Activated CD8-positive, alpha-beta T cell treated with anti-CD3 and anti-CD28 coated beads, Interleukin-2, amount 10 ng/mL, durations not matched to agents 7 days and 5 days (primary cell): ENCODE measurements at regions not wholly inside any gene's neighbourhood (a gene's known extent, or its start where the extent isn't known, plus 50 kb on each side); places are given as distances from the start of the nearest gene placed in this dataset.

Experiments used
- ATAC-seq: fragments of 150-1000 bp; cut with Tn5 transposase; one replicate; pipeline ENCODE4 v1.10.0; 2021; ENCODE audit warnings: moderate library complexity
- CTCF ChIA-PET: fragments of 350-600 bp; sonication (Branson Sonifier 250); formaldehyde crosslinking; loops from one replicate; lab custom pipeline; 2021; ENCODE audit warnings: antibody characterized with exemption; lab: Charles Lee
- POLR2A ChIA-PET: fragments of 350-600 bp; sonication (Branson Sonifier 250); formaldehyde crosslinking; loops from one replicate; lab custom pipeline; 2021; ENCODE audit warnings: antibody characterized with exemption; lab: Charles Lee
- DNase-seq: peaks from one replicate; pipeline ENCODE4 v3.0.0-alpha.2; 2020
- H3K27ac Mint-ChIP-seq: one replicate; pipeline ENCODE4 v1.8.0; 2021; ENCODE audit warnings: mild to moderate bottlenecking, mixed read lengths
- H3K27me3 Mint-ChIP-seq: one replicate; pipeline ENCODE4 v1.8.0; 2021; ENCODE audit warnings: low read depth, mixed read lengths
- H3K36me3 Mint-ChIP-seq: one replicate; pipeline ENCODE4 v1.8.0; 2021; ENCODE audit warnings: low read depth, mixed read lengths
- H3K4me1 Mint-ChIP-seq: one replicate; pipeline ENCODE4 v1.8.0; 2021; ENCODE audit warnings: low read depth, mixed read lengths
- H3K4me3 Mint-ChIP-seq: one replicate; pipeline ENCODE4 v1.8.0; 2021; ENCODE audit warnings: mild to moderate bottlenecking, mixed read lengths
- H3K9me3 Mint-ChIP-seq: one replicate; pipeline ENCODE4 v1.8.0; 2022; ENCODE audit warnings: mixed read lengths; ENCODE audit not compliant: insufficient read depth

- DNase-seq: no peak
- ATAC-seq: no peak
- no peaks in the 10 kb centered on the region for H3K36me3 Mint-ChIP-seq
- no peaks in the 10 kb centered on the region for H3K4me1 Mint-ChIP-seq
- no peak overlapping the region for H3K4me3 Mint-ChIP-seq
- ChIA-PET POLR2A (no interaction called here), CTCF (no interaction called here)
- no peaks in the 10 kb centered on the region for H3K9me3 Mint-ChIP-seq
- no peaks in the 10 kb centered on the region for H3K27me3 Mint-ChIP-seq
- no peak overlapping the region for H3K27ac Mint-ChIP-seq
Measured at GRCh38 chr4:181498148-181498547, 745.1 kb upstream of the TENM3 start.

DNA sequence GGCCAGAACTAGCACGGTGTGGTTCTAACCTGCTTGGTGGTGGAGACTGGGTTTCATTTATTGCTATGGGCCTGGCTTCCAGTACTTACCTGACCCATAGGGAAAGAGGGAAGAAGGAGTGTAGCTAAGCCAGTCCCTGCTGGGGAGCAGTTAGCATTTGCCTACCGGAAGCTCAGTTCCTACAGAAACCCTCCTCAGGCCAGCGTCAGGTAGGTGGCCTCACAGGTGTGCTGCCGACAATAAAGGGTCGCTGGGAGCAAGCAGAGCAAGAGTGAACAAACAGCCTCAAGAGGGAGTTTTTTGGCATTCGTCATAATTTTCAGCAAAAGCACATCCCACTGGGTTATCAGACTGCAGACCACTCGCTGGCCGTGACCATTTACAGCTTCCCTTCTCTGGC lies 740.6 kb upstream of the TENM3 start:
- no peak overlapping the region for H3K4me3 Mint-ChIP-seq
- CTCF ChIA-PET: no interaction called here
- no peaks in the 10 kb centered on the region for H3K9me3 Mint-ChIP-seq
- ATAC-seq (no peak), DNase-seq (no peak)
- H3K27me3 Mint-ChIP-seq: no peaks in the 10 kb centered on the region
- H3K4me1 Mint-ChIP-seq: no peaks in the 10 kb centered on the region
- no peaks in the 10 kb centered on the region for H3K36me3 Mint-ChIP-seq
- POLR2A ChIA-PET: interaction anchor here (0.6 kb wide), 1 partner anchor 64 kb away, joined by 5 read pairs; no protein-coding TSS in a partner anchor
- H3K27ac Mint-ChIP-seq: no peak overlapping the region

DNA sequence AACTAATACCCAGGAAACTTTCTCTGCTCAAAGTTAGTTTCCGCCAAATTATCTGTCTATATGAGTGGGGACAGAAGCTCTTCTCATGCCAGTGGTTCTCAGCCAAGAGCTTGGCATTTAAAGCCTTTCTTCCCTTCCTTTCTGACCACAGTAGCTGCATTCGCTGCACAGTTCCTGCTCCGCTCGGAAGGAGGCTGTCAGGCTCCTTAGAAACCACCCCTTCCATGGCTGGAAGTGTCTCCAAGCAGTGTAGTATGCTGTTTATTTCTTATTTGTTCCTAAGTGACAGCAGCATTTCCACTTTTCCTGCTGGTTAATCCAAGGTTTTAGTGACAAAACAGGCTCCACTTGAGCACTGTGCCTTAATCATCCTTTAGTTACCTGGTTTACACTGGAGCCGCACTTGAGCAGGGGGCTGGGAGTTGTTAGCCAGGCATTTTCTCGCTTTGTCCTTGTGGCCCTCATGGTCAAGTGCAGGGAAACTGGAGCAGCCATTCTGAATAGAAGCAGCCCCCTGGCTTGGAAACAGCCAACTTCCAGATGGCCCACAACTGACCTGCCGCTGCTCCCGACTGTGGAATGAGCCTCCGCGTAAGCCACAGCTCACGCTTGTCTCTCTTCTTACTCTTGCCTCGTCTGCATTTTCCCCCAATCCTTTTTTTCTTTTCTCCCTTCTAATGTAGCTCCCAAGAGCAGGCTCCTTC lies 739.4 kb upstream of the TENM3 start:
- Mint-ChIP-seq H3K27ac (no peak overlapping the region), H3K27me3 (no peaks in the 10 kb centered on the region), H3K4me3 (no peak overlapping the region), H3K4me1 (no peaks in the 10 kb centered on the region), H3K36me3 (no peaks in the 10 kb centered on the region), H3K9me3 (no peaks in the 10 kb centered on the region)
- no peak for ATAC-seq
- ChIA-PET CTCF (no interaction called here), POLR2A (no interaction called here)
- no peak for DNase-seq

DNA sequence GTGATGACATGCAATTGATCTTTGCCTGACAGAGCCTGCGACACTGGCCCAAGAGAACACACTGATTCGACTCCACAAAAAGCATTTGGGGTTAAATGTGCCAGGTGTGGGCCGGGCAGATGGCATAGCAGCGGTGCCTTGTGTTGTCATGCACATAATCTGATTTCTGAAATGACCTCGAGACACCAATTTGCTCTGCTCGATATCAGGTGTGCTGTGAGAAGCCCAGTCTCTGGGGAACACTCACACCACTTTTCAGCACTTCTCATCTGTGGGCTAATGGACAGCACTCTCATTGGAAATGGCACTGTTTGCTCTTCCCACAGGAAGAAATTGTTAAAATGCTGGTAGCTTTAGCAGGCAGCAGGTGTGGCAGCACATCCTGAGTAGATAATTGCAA lies 738.3 kb upstream of the TENM3 start:
- CTCF ChIA-PET: no interaction called here
- Mint-ChIP-seq H3K4me3 (no peak overlapping the region), H3K27me3 (no peaks in the 10 kb centered on the region), H3K4me1 (no peaks in the 10 kb centered on the region), H3K9me3 (no peaks in the 10 kb centered on the region), H3K27ac (no peak overlapping the region), H3K36me3 (no peaks in the 10 kb centered on the region)
- no peak for DNase-seq
- POLR2A ChIA-PET: no interaction called here
- ATAC-seq: no peak

DNA sequence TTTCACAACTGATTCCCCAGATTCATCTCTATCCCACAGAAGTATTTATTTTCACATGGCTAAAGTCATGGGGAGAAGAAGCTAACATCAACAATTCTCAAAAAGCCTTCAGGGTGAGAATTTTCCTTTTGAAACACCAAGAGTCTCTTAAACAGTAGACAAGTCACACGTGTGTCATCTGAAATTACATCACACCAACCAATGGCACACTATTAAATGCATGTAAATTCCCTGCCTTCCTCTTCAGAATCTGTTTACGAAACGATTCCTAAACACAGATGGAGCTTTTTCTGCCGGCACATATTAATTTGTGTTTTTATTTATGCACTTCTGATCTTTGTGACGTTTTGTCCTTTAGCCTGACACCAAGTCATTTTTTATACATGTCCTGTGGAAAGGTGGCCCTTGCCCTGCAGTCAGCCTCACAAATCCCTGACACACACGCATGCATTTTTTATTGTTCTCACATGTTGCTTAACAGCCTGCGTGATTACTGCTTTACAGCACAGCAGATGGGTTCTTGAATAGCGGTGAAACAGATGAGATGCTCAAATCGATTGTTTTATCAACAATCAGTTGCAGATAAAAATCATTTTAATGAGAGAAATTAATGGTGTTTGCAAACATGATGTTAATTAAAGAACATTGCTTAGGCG lies 735.9 kb upstream of the TENM3 start:
- Mint-ChIP-seq H3K4me1 (no peaks in the 10 kb centered on the region), H3K27me3 (no peaks in the 10 kb centered on the region), H3K36me3 (no peaks in the 10 kb centered on the region), H3K27ac (no peak overlapping the region), H3K4me3 (no peak overlapping the region), H3K9me3 (no peaks in the 10 kb centered on the region)
- ChIA-PET CTCF (no interaction called here), POLR2A (no interaction called here)
- ATAC-seq (no peak), DNase-seq (no peak)

DNA sequence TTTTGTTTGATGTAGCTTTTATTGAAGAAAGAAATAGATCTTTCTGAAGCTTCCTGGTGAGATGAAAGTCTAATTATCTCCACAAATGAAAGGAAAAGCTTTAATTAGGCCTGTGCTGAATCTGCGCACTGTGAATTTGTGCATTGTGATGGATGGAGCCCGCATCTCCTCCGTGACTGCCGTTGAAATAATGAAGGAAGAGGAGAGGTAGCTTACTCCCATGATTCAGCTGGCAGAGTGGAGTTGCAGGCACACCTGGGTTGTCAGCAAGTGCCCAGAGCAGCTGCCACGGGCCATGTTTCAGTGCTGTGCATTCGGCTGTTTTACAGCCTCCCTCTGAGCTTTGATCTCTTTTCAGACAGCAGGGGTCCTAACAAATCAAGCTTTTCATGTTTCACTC lies 735.3 kb upstream of the TENM3 start:
- H3K27me3 Mint-ChIP-seq: no peaks in the 10 kb centered on the region
- DNase-seq: no peak
- H3K4me3 Mint-ChIP-seq: no peak overlapping the region
- no peak for ATAC-seq
- ChIA-PET POLR2A (no interaction called here), CTCF (no interaction called here)
- H3K4me1 Mint-ChIP-seq: no peaks in the 10 kb centered on the region
- H3K36me3 Mint-ChIP-seq: no peaks in the 10 kb centered on the region
- no peak overlapping the region for H3K27ac Mint-ChIP-seq
- no peaks in the 10 kb centered on the region for H3K9me3 Mint-ChIP-seq

GRCh38 chr4:181508601-181509000 lies 734.6 kb upstream of the TENM3 start:
- H3K4me1 Mint-ChIP-seq: no peaks in the 10 kb centered on the region
- no peaks in the 10 kb centered on the region for H3K27me3 Mint-ChIP-seq
- H3K27ac Mint-ChIP-seq: no peak overlapping the region
- ChIA-PET POLR2A (no interaction called here), CTCF (no interaction called here)
- H3K9me3 Mint-ChIP-seq: no peaks in the 10 kb centered on the region
- no peaks in the 10 kb centered on the region for H3K36me3 Mint-ChIP-seq
- DNase-seq (no peak), ATAC-seq (no peak)
- no peak overlapping the region for H3K4me3 Mint-ChIP-seq

DNA sequence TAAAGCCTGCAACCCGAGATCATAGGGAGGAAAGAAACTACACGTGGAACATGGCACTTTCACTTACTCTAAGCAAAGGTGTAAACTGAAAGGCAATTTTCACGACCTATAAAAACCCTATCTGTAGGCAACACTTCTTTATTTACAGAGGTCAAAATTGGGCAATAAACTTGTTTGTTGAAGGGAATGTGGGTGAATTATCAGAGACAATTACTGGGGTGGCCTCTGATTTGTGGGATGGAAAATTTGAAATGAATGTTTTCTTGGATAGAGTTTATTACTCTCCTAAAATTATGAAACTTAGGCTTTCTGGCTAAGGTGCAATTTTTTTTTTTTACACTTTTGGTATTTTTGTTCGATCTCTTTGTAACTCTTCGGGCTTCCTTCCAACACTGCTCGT lies 734.1 kb upstream of the TENM3 start:
- no peak overlapping the region for H3K4me3 Mint-ChIP-seq
- DNase-seq (no peak), ATAC-seq (no peak)
- H3K4me1 Mint-ChIP-seq: no peaks in the 10 kb centered on the region
- CTCF ChIA-PET: no interaction called here
- no peaks in the 10 kb centered on the region for H3K36me3 Mint-ChIP-seq
- no peaks in the 10 kb centered on the region for H3K27me3 Mint-ChIP-seq
- POLR2A ChIA-PET: no interaction called here
- H3K27ac Mint-ChIP-seq: no peak overlapping the region
- no peaks in the 10 kb centered on the region for H3K9me3 Mint-ChIP-seq

DNA sequence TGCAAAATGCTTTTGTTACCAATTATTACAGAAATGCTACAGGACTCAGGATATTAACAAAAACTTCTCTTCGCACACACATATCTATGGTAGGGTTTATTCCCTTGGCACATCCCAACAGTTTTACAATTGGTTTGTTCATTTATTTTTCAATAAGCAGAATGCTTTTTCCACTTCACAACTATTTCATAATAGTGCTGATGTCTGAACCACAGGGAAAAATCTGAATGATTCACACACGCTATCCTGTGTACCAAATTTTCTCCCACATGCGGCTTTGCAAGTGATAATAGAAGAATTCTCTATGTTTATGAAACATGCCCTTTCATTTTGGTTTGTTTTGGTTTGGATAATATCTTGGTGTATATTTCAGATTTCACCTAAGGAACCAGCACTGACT lies 725.7 kb upstream of the TENM3 start:
- Mint-ChIP-seq H3K36me3 (no peaks in the 10 kb centered on the region), H3K4me1 (no peaks in the 10 kb centered on the region), H3K9me3 (no peaks in the 10 kb centered on the region), H3K4me3 (no peak overlapping the region), H3K27me3 (no peaks in the 10 kb centered on the region), H3K27ac (no peak overlapping the region)
- CTCF ChIA-PET: no interaction called here
- DNase-seq: no peak
- POLR2A ChIA-PET: no interaction called here
- no peak for ATAC-seq

- ATAC-seq (no peak), DNase-seq (no peak)
- no peak overlapping the region for H3K27ac Mint-ChIP-seq
- no peaks in the 10 kb centered on the region for H3K9me3 Mint-ChIP-seq
- H3K4me3 Mint-ChIP-seq: no peak overlapping the region
- H3K4me1 Mint-ChIP-seq: no peaks in the 10 kb centered on the region
- no peaks in the 10 kb centered on the region for H3K36me3 Mint-ChIP-seq
- H3K27me3 Mint-ChIP-seq: no peaks in the 10 kb centered on the region
- ChIA-PET POLR2A (no interaction called here), CTCF (no interaction called here)
Measured at GRCh38 chr4:181520790-181521189, 722.4 kb upstream of the TENM3 start.

- Mint-ChIP-seq H3K27me3 (no peaks in the 10 kb centered on the region), H3K4me3 (no peak overlapping the region), H3K4me1 (no peaks in the 10 kb centered on the region), H3K27ac (no peak overlapping the region), H3K9me3 (no peaks in the 10 kb centered on the region), H3K36me3 (no peaks in the 10 kb centered on the region)
- ChIA-PET CTCF (no interaction called here), POLR2A (no interaction called here)
- ATAC-seq (no peak), DNase-seq (no peak)
Measured at GRCh38 chr4:181523973-181524372, 719.2 kb upstream of the TENM3 start.

DNA sequence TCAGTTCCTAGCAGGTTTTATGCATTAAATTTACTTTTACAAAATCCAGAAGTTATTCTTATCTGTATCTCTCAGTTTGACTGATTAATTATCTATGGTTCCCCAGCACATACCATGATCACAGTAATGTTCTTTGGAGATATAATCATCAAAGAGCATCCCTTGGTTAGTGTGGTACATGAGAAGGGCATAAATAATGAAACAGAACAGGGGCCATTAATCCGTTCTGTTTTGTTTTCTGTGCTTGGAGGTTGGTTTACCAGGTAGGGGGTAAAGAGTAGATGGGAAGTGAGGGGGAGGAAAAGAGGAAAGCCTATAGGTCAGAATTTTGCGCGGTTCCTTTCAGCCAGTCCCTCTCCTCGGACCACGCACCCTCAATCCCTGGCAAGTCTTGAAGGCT lies 718.7 kb upstream of the TENM3 start:
- DNase-seq: no peak
- no peaks in the 10 kb centered on the region for H3K9me3 Mint-ChIP-seq
- CTCF ChIA-PET: no interaction called here
- POLR2A ChIA-PET: no interaction called here
- no peaks in the 10 kb centered on the region for H3K4me1 Mint-ChIP-seq
- H3K36me3 Mint-ChIP-seq: no peaks in the 10 kb centered on the region
- no peak overlapping the region for H3K27ac Mint-ChIP-seq
- ATAC-seq: no peak
- H3K27me3 Mint-ChIP-seq: no peaks in the 10 kb centered on the region
- H3K4me3 Mint-ChIP-seq: no peak overlapping the region

GRCh38 chr4:181525634-181526033 lies 717.6 kb upstream of the TENM3 start:
- POLR2A ChIA-PET: no interaction called here
- CTCF ChIA-PET: no interaction called here

More at GRCh38 chr4:181525634-181526033, 717.6 kb upstream of the TENM3 start:
- ATAC-seq: no peak
- no peak for DNase-seq
- Mint-ChIP-seq H3K27ac (no peak overlapping the region), H3K4me1 (no peaks in the 10 kb centered on the region), H3K9me3 (no peaks in the 10 kb centered on the region), H3K27me3 (no peaks in the 10 kb centered on the region), H3K36me3 (no peaks in the 10 kb centered on the region), H3K4me3 (no peak overlapping the region)
